GM21423 (cell line): ENCODE measurements at regions not wholly inside any gene's neighbourhood (a gene's known extent, or its start where the extent isn't known, plus 50 kb on each side); places are given as distances from the start of the nearest gene placed in this dataset.
"Not testable (repeated sequence)": the region's sequence is repeated elsewhere in the genome, so short reads cannot be mapped to it uniquely, and the experiment has no call there.

Experiments used
- ATAC-seq: cut with Tn5 transposase; IDR thresholded peaks from one replicate; pipeline ENCODE4 v1.9.1; 2021; ENCODE audit warnings: mild to moderate bottlenecking, moderate library complexity; ENCODE audit not compliant: unreplicated experiment

DNA sequence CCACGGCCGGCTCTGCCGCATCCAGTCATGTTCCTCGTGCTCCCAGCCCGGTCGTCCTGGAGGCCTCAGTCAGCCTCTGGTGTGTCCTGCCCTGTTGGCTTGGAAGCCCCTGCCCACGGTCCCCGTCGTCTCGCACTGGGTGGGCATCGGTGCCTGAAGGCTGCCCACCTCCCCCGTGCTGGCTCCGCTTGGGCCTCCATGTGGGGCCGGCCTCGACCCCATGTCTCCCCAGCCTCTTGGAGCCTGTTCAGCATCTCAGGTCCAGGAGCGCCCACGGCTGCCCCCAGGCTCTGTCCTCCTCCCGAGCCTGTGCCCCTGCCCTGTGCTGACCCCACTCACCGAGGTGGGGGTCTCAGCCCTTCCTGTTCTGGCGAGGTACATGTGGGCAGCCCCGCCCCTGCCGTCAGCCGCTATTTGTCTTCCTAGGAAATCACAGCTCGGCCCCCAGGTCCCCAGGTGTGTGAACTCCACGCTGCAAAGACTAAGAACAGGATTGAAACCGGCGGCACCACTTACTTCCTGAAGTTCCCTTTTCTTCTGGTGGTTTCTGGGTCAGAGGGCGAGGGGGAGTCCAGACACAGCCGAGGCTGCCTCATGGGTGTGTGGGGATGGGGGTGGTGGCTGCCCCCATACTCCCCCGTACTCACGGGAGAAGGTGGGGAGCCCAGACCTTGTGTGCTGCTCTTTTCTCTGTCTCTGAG lies 221.3 kb downstream of the TMEM121 start:
- not testable (repeated sequence) for ATAC-seq

DNA sequence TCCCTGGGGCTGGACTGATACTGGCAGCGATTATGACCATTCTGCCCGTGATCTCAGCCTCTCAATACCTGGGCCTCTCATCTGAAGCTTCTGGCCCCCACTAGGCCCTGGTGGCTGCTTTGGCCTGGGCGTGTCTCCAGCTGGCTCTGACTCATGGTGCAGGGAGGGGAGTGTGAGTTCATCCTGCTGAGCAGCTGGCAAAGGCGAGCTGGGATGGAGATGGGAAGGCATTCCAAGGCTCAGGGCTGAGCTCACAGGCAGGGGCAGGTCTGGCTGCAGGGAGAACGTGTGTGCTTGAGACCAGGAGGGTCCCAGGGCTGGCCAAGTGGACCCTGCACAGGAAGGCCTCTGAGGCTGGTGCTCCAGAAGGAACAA lies 221.8 kb downstream of the TMEM121 start:
- no peak for ATAC-seq

DNA sequence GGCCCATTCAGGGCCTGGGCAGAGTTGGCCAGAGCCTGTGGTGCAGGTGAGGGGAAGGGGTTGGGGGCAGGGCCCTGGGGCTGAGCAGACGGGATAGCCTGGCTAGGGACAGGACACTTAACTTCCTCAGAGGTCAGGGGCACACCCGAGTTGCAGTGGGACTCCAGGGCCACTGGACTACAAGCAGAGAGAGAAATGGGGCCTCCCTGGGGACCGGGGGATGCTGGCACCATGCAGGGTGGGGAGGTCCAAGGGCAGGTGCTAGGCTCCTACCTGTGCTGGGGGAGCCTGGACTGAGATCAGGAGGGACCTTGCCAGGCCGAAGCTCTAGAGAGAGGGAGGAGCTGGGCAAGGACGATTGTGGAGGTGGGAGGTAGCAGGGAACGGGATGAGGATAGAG lies 222.3 kb downstream of the TMEM121 start:
- not testable (repeated sequence) for ATAC-seq

DNA sequence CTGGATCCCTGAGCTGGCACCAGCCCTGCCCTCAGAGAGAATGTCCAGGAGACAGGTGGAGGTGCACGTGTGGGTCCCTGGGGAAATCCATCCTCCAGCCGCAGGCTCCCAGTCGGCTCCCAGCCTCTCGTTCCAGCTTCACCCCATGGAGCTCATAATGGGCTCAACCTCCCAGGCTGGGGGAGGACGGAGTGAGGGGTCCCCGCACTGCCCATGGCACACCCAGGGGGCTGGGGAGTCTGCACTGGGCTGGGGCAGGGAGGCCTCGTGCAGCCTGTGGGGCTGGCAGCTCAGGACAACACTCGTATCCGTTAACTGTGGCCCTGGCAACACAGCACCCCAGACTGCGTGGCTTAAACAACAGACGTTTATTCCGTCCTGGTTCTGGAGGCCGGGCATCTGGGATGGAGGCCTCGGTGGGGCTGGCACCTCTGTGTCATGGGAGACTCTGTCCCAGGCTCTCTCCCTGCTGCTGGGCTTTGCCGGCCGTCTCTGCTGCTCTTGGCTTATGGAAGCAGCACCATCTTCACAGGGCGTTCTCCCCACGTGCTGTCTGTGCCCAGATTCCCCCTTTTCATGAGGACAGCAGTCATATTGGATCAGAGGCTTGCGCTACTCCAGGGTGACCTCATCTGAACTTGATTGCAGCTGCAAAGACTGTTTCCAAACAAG lies 223.6 kb downstream of the TMEM121 start:
- ATAC-seq = not testable (repeated sequence)

DNA sequence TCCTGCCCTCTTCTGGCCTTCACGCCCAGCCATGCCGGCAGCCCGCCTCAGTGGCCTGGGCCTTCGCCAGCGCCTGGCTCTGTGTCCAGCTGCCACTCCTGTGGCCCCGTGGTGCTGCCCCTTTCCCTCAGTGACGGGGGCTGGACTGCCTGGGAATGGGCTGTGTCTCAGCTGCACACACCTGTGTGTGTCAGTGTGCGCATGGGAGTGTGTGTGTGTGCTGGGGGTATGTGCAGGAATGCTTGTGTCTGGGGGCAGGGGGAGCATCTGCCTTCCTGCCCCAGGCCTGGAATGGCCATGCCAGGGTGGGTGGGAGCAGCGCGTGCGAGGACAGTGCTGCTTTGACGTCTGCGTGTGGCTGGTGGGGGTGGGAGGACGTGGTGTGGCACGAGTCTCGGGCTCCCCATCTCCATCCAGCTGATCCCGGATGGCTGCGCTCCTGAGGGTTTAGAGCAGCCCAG lies 224.9 kb downstream of the TMEM121 start:
- not testable (repeated sequence) for ATAC-seq

DNA sequence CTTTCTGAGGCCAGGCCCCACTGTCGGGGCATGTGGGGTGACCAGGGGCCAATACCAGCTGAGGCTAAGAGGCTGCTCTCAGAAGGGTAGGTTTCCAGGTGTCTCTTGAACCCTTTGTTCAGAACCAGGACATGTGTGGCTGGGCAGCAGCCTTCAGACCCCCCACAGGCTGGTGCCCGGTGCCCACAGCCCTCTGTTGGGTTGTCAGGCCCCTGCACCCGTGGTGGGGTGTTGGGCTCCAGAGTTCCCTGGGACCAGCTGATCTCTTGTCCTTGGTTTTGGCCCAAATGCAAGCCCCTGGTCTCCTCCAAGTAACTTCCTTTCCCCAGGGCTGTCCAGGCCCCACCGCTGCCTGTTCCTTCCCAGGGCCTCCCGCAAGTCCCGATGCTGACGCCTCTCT lies 226.0 kb downstream of the TMEM121 start:
- not testable (repeated sequence) for ATAC-seq

DNA sequence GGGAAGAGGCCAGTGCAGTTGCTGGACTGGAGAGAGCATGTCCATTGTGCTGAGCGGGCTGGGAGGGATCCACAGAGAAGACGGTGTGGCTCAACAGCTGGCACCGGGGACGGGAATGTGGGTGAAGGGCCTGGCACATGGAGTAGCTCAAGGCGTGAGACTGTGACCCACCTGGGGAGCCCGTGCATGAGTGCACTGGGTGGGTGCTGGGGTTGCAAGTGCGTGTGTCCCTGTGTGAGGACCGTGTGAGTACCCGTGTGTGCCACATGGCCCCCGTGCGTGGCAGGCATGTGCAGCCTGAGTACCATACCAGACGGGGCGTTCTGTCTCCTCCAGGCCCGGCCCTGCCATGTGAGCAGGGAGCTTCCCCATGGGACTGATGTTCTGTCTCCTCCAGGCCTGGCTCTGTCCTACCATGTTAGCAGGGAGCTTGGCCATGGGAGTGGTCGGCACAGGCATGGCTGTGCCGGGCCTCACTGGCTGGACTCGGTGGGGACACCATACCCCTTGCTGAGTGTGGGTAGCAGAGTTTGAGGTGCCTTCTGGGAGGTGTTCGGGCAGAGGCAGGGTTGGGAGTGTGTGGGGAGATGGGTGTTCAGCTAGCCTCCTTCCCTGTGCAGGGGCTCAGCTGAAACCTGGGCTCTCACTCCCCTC lies 234.4 kb downstream of the TMEM121 start:
- ATAC-seq = no peak

DNA sequence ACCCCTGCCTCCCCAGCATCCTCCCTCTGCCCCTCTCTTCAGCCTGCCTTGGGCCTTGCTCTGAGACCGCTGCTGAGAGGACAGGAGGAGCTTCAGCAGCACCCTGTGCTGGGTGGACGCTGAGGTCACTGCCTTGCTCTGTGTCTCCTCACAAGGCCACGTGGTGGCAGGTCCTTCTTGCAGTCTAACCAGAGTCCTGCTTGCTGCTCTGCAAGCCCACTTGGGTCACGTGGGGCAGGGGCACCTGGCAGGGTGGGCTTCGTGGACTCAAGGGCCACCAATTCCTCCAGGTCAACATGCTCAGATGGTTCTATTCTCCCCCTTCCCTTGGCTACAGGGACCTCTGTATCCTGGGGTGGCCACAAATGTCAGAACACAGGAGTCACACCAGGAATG lies 235.0 kb downstream of the TMEM121 start:
- ATAC-seq = not testable (repeated sequence)

DNA sequence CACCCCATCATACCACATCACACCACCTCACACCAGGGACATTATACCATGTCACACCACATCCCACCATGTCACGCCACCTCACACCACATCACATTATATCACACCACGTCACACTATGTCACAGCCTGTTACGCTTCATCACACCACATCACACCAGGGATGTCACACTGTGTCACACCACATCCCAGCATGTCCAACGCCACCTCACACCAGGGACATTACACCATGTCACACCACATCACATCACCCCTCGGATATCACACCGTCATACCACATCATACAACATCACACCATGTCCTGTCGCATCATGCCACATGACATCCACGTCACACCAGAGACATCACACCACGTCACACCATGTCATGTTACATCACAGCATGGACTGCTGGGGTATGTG lies 235.5 kb downstream of the TMEM121 start:
- no peak for ATAC-seq

DNA sequence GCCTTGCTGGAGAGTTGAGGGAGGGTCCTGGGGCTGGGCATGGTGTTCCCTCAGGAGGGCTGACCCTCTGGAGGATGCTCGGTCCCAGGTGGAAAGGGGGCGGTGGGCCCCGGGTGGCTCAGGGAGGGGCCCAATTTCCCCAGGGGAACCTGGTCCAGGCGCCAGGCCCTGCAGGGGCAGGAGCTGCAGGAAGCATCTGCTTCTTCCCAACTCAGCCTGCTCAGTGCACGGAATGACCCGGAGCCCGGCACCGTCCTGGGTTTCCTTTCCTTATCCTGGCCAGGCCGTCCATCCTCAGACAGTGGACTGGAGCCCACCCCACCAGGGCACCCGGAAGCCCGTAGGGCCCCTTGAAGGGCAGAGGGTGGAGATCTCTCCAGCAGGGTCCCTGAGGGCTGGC lies 235.9 kb downstream of the TMEM121 start:
- not testable (repeated sequence) for ATAC-seq

DNA sequence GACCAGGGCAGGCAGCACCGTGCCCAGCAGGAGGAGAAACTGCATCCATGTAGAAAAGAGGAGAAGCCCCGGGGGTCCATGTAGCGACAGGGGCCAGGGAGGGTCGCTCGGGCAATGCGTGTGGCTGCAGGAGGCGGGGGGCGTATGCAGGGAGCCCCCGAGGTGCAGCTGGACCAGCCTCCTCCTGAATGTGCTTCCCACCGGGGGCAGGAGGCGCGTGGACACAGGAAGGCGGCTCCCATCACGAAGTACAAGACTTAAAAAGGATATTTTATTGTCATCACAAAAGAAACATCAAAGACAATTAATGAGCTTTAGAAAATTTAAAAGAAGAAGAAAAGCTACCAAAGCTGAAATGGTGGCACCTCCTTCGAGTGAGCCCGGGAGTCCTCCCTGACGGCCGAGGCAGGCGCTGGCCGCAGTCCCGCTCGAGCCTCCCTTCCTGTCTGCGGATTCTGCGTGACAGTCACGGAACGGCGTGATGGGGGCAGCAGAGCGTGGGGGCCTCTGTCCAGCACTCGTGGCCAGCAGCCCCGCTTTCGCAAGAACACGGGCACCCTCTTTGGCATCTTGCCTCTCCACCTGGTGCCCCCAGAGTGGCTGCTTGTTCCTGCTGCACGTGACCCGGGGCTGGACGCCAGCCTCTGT lies 238.0 kb downstream of the TMEM121 start:
- not testable (repeated sequence) for ATAC-seq

DNA sequence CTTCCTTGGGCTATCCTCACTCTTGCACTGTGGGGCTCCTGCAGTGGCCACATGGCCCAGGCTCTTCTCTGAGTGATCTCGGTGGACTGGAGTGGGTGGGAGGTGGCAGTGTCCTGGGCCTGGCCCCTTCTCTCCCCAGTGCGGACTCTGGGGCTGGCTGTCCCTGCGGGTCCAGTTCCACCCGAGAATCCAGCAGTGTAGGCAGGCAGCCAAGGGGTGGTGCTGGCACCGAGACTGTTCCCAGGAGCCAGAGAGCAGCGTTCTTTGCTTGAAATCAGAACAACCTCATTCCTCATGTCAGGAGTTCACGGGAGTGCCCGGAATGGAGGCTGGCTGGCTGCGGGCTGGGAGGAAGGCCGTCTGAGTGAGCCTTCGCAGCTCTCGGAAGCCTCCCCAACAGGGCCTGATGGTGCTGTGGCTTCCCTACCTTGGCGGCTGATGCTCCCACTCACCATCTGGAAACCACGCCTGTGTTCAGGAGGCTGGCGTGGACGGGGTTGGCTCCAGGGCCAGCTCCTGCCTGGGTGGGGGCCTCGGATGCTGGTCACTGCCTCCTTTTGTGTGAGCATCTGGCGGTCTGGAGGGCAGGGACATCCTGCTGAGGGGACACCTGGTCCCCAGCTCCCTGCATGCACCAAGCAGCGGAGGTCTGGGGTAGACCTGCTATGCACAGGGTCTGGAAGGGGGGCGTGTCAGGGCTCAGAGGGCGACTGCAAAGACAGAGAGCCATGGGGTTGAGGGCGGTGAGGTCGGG lies 238.9 kb downstream of the TMEM121 start:
- ATAC-seq = not testable (repeated sequence)

DNA sequence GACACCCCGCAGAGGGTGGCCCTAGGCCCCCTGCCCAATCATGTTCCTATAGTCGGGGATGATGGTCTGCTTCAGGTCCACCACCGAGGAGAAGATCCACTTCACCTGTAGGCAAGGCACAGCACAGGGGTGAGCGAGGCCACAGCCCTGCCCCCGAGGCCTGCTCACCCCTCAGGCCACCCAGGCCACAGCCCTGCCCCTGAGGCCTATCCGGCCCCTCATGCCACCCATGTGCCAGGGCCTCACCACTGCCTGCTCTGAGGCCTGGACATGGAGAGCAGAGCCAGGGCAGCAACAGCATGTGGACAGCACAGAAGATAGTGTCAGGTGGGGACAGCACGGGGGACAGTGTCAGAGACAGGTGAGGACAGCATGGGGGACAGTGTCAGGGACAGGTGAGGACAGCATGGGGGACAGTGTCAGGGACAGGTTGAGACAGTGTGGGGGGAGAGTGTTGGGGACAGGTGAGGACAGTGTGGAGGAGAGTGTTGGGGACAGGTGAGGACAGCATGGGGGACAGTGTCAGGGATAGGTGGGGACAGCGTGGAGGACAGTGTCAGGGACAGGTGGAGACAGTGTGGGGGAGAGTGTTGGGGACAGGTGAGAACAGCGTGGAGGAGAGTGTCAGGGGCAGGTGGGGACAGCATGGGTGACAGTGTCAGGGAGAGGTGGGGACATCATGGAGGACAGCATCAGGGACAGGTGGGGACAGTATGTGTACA lies 239.7 kb downstream of the TMEM121 start:
- ATAC-seq = no peak

DNA sequence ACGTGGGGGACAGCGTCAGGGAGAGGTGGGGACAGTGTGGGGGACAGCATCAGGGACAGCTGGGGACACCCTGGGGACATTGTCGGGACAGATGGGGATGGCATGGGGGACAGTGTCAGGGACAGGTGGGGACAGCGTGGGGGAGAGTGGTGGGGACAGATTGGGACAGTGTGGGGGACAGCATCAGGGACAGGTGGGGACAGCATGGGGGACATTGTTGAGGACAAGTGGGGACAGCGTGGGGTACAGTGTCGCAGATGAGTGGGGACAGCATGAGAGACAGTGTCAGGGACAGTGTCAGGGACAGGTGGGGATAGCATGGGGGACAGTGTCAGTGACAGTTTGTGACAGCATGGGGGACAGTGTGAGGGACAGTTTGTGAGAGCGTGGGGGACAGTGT lies 240.9 kb downstream of the TMEM121 start:
- ATAC-seq = no peak

DNA sequence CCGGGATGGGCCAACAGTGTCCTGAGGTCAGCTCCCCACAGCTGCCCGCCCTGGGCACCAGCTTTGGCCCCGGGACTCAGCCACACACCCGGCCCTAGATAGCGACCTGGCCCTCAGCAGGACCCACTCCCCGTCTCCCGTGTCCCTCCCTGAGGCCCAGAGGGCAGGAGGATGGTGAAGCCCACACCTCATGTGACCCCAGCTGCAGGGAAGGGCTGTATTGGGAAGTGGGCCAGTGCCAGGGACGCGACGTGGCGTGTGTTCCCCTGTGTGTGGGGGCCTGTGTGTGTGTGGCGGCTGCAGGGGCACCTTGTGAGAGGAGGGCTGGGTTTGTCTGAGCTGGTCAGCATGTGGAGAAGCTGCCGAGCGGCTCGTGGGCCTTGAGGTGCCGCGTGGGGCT lies 241.7 kb downstream of the TMEM121 start:
- not testable (repeated sequence) for ATAC-seq

DNA sequence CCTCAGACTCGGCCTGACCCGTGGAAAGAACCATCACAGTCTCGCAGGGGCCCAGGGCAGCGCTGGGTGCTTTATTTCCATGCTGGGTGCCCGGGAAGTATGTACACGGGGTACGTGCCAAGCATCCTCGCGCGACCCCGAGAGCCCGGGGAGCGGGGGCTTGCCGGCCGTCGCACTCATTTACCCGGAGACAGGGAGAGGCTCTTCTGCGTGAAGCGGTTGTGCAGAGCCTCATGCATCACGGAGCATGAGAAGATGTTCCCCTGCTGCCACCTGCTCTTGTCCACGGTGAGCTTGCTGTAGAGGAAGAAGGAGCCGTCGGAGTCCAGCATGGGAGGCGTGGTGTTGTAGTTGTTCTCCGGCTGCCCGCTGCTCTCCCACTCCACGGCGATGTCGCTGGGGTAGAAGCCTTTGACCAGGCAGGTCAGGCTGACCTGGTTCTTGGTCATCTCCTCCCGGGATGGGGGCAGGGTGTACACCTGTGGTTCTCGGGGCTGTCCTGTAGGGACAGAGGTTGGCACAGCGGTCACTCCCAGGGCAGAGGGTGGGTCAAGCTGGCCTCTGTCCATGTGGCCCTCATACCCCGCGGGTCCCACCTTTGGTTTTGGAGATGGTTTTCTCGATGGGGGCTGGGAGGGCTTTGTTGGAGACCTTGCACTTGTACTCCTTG lies 242.8 kb downstream of the TMEM121 start:
- ATAC-seq = not testable (repeated sequence)

DNA sequence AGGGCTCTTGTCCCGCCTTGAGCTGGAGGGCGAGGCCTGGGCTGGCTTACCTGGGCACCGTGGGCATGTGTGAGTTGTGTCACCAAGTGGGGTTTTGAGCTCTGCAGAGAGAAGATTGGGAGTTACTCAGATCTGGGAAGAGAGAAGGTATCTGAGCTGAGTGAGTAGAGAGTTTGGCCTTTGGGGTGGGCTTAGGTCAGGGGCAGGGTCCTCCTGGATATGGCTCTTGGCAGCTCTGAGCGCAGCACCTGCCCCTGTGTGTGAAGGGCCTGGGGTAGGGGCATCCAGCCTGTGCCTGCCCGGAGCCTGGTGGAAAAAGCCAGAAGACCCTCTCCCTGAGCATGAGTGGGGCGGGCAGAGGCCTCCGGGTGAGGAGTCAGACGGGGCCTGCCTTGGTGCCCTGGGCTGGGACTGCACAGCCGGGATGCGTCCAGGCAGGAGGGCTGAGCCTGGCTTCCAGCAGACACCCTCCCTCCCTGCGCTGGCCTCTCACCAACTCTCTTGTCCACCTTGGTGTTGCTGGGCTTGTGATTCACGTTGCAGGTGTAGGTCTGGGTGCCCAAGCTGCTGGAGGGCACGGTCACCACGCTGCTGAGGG lies 244.3 kb downstream of the TMEM121 start:
- not testable (repeated sequence) for ATAC-seq

DNA sequence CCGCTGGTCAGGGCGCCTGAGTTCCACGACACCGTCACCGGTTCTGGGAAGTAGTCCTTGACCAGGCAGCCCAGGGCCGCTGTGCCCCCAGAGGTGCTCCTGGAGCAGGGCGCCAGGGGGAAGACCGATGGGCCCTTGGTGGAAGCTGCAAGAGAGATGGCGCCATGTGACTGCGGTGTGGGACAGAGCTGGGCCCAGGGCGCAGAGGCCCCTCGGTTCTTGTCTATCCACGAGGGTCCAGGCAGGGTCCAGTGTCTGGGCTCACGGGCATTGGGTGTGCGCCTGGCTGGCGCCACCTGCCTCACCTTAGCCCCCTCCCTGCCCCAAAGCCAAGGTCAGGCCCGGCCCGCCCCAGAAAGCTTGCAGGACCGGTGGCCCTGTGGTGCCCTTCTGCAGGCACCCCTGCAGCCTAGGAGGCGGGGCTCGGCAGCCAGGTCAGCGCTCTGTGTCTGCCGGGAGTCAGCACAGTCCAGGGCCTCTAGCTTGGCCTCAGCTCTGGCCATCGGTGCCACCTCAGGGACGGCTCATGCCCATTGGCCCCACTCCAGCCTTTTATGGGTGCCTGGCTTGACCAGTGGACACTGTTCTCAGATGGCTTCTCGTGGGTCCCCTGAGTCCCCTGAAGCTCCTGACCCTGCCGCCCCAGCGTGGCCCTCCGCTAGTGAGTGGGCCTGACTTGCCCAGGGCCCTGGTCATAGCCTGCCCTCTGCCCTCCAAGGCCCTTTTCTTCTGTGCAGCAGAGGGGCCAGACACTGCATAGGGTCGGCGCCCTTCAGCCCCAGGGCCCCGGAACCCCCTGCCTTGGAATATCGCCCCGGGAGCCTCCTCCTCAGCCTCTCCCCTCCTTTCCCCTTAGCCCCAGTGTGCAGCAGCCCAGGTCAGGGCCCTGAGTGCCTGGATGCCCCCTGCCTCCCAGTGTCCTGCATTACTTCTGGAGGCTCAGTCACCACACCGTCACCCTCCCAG lies 245.2 kb downstream of the TMEM121 start:
- ATAC-seq = not testable (repeated sequence)
